GM18511 (cell line): ENCODE measurements at regions not wholly inside any gene's neighbourhood (a gene's known extent, or its start where the extent isn't known, plus 50 kb on each side); places are given as distances from the start of the nearest gene placed in this dataset.

Source experiments
- ATAC-seq: cut with Tn5 transposase; IDR thresholded peaks from one replicate; pipeline ENCODE4 v1.9.1; 2021; ENCODE audit warnings: mild to moderate bottlenecking, moderate library complexity; ENCODE audit not compliant: unreplicated experiment

GRCh38 chrX:116226665-116227484 lies 56.3 kb downstream of the AGTR2 start:
- ATAC-seq: no peak

- no peak for ATAC-seq
Observed at GRCh38 chrX:116230130-116230898, 59.8 kb downstream of the AGTR2 start.

GRCh38 chrX:116232833-116233232 lies 62.3 kb downstream of the AGTR2 start:
- no peak for ATAC-seq

GRCh38 chrX:116236666-116237065 lies 66.1 kb downstream of the AGTR2 start:
- no peak for ATAC-seq

GRCh38 chrX:116238093-116238492 lies 67.5 kb downstream of the AGTR2 start:
- peak; percentile 61 for ATAC-seq

- ATAC-seq: peak; percentile 14
Observed at GRCh38 chrX:116238567-116239255, 68.2 kb downstream of the AGTR2 start.

- no peak for ATAC-seq
Observed at GRCh38 chrX:116239944-116240840, 69.6 kb downstream of the AGTR2 start.

- ATAC-seq: no peak
Observed at GRCh38 chrX:116241001-116241400, 70.5 kb downstream of the AGTR2 start.

- no peak for ATAC-seq
Observed at GRCh38 chrX:116243039-116243438, 72.5 kb downstream of the AGTR2 start.

- ATAC-seq: no peak
Observed at GRCh38 chrX:116246261-116246660, 75.7 kb downstream of the AGTR2 start.

GRCh38 chrX:116267511-116268040 lies 97.0 kb downstream of the AGTR2 start:
- no peak for ATAC-seq

GRCh38 chrX:116272322-116272721 lies 101.8 kb downstream of the AGTR2 start:
- ATAC-seq: no peak

- no peak for ATAC-seq
Observed at GRCh38 chrX:116272861-116273260, 102.3 kb downstream of the AGTR2 start.

GRCh38 chrX:116276261-116276660 lies 105.7 kb downstream of the AGTR2 start:
- ATAC-seq: no peak

- no peak for ATAC-seq
Observed at GRCh38 chrX:116277351-116278225, 107.0 kb downstream of the AGTR2 start.

- no peak for ATAC-seq
Observed at GRCh38 chrX:116278826-116279225, 108.3 kb downstream of the AGTR2 start.

- no peak for ATAC-seq
Observed at GRCh38 chrX:116281106-116281505, 110.6 kb downstream of the AGTR2 start.

- ATAC-seq: no peak
Observed at GRCh38 chrX:116282751-116283150, 112.2 kb downstream of the AGTR2 start.

GRCh38 chrX:116284400-116284799 lies 113.9 kb downstream of the AGTR2 start:
- no peak for ATAC-seq
